SK-N-SH treated with all-trans-retinoic acid at 6 μM for 48 hours (cell line): ENCODE measurements at regions not wholly inside any gene's neighbourhood (a gene's known extent, or its start where the extent isn't known, plus 50 kb on each side); places are given as distances from the start of the nearest gene placed in this dataset.

Experiments used
- ATAC-seq: fragments of 200-7000 bp; cut with Tn5 transposase; 3 replicates; pipeline ENCODE4 v1.9.1; 2020; ENCODE audit warnings: mild to moderate bottlenecking, moderate library complexity
- ARNTL ChIP-seq: fragments of 450-650 bp; formaldehyde crosslinking; IDR thresholded peaks from 2 replicates; pipeline ENCODE4 v1.5.0; 2020; ENCODE audit warnings: low read depth, mild to moderate bottlenecking, moderate library complexity, borderline replicate concordance
- BACH2 ChIP-seq: fragments of 250-450 bp; sonication (Bioruptor Pico); IDR thresholded peaks from 2 replicates; pipeline ENCODE4 v1.9.0; 2021; ENCODE audit warnings: mild to moderate bottlenecking, borderline replicate concordance
- CSDC2 ChIP-seq: fragments of 250-450 bp; sonication (Bioruptor Pico); IDR thresholded peaks from 2 replicates; pipeline ENCODE4 v1.5.0; 2020; ENCODE audit warnings: mild to moderate bottlenecking, moderate library complexity
- ESRRG ChIP-seq: fragments of 250-450 bp; sonication (Bioruptor Pico); IDR thresholded peaks from 2 replicates; pipeline ENCODE4 v1.6.1; 2021; ENCODE audit warnings: mild to moderate bottlenecking
- GLIS3 ChIP-seq: fragments of 250-450 bp; sonication (Bioruptor Pico); IDR thresholded peaks from 2 replicates; pipeline ENCODE4 v1.5.0; 2020; ENCODE audit warnings: mild to moderate bottlenecking, moderate library complexity
- ISL1 ChIP-seq: fragments of 250-450 bp; sonication (Bioruptor Pico); IDR thresholded peaks from 2 replicates; pipeline ENCODE4 v2.1.2; 2022; ENCODE audit warnings: mild to moderate bottlenecking, moderate library complexity
- RARB ChIP-seq: fragments of 250-450 bp; sonication (Bioruptor Pico); IDR thresholded peaks from 2 replicates; pipeline ENCODE4 v1.8.0; 2021; ENCODE audit warnings: mild to moderate bottlenecking, moderate library complexity
- SNAI2 ChIP-seq: fragments of 250-450 bp; sonication (Bioruptor Pico); IDR thresholded peaks from 2 replicates; pipeline ENCODE4 v1.5.0; 2020; ENCODE audit warnings: mild to moderate bottlenecking, moderate library complexity
- TCF4 ChIP-seq: fragments of 250-450 bp; sonication (Bioruptor Pico); IDR thresholded peaks from 2 replicates; pipeline ENCODE4 v1.8.0; 2021; ENCODE audit warnings: mild to moderate bottlenecking, moderate library complexity, borderline replicate concordance
- ZC3H10 ChIP-seq: fragments of 250-450 bp; sonication (Bioruptor Pico); IDR thresholded peaks from 2 replicates; pipeline ENCODE4 v1.5.1; 2021; ENCODE audit warnings: mild to moderate bottlenecking, moderate library complexity
- ZFP3 ChIP-seq: fragments of 250-450 bp; sonication (Bioruptor Pico); IDR thresholded peaks from 2 replicates; pipeline ENCODE4 v1.5.0; 2020; ENCODE audit warnings: mild to moderate bottlenecking, moderate library complexity
- ZNF565 ChIP-seq: fragments of 450-650 bp; formaldehyde crosslinking; conservative IDR thresholded peaks from 2 replicates; pipeline ENCODE4 v1.5.0; 2020; ENCODE audit warnings: low read depth, mild to moderate bottlenecking, moderate library complexity
- ZNF8 ChIP-seq: fragments of 450-650 bp; formaldehyde crosslinking; IDR thresholded peaks from 2 replicates; pipeline ENCODE4 v1.5.0; 2020; ENCODE audit warnings: mild to moderate bottlenecking, moderate library complexity
- TF ChIP-seq, protein P1 (sequence below): fragments of 250-450 bp; sonication (Bioruptor Pico); IDR thresholded peaks from 2 replicates; pipeline ENCODE4 v1.8.0; 2020; ENCODE audit warnings: mild to moderate bottlenecking, moderate library complexity, borderline replicate concordance
- TF ChIP-seq, protein P2 (sequence below): fragments of 250-450 bp; sonication (Bioruptor Pico); IDR thresholded peaks from 2 replicates; pipeline ENCODE4 v1.8.0; 2021; ENCODE audit warnings: low read depth, mild to moderate bottlenecking, moderate library complexity, borderline replicate concordance
- TF ChIP-seq, protein P3 (sequence below): fragments of 250-450 bp; sonication (Bioruptor Pico); IDR thresholded peaks from 2 replicates; pipeline ENCODE4 v1.5.1; 2021; ENCODE audit warnings: mild to moderate bottlenecking, moderate library complexity
- TF ChIP-seq, protein P4 (sequence below): fragments of 250-450 bp; sonication (Bioruptor Pico); IDR thresholded peaks from 2 replicates; pipeline ENCODE4 v1.5.0; 2020; ENCODE audit warnings: mild to moderate bottlenecking, moderate library complexity

DNA sequence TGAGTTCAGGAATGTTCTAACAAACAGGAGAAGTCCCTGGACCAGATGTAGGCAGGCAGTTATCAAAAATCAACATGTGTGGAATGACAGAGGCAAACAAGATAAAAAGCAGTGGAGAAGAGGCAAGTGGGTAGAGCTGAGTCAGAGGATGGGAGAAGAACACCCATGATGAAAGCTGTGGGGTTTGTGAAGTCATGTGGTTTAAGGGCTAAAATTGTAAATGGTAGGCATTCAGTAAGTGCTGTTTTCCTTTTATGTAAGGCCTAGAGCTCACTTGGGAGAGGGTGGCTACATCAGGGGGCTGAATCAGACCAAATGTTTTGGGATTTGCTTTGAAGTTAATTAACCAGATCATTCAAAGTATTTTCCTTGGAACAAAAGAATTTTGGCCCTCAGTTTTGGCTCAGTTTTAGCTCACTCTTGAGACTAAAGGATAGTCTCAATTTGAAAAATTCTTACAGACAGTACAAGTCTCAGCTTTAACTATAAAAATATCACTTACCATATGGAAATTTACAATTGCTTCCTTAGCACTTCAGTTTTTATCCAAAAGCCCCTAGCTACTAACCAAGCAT, 114.5 kb upstream of the PCDH7 start (continued):
- TF ChIP-seq, protein P1, sequence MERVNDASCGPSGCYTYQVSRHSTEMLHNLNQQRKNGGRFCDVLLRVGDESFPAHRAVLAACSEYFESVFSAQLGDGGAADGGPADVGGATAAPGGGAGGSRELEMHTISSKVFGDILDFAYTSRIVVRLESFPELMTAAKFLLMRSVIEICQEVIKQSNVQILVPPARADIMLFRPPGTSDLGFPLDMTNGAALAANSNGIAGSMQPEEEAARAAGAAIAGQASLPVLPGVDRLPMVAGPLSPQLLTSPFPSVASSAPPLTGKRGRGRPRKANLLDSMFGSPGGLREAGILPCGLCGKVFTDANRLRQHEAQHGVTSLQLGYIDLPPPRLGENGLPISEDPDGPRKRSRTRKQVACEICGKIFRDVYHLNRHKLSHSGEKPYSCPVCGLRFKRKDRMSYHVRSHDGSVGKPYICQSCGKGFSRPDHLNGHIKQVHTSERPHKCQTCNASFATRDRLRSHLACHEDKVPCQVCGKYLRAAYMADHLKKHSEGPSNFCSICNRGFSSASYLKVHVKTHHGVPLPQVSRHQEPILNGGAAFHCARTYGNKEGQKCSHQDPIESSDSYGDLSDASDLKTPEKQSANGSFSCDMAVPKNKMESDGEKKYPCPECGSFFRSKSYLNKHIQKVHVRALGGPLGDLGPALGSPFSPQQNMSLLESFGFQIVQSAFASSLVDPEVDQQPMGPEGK (CRISPR knock-in tag) = no peak
- no peak for TF ChIP-seq GLIS3
- no peak for TF ChIP-seq ZNF8 (CRISPR knock-in tag)

DNA sequence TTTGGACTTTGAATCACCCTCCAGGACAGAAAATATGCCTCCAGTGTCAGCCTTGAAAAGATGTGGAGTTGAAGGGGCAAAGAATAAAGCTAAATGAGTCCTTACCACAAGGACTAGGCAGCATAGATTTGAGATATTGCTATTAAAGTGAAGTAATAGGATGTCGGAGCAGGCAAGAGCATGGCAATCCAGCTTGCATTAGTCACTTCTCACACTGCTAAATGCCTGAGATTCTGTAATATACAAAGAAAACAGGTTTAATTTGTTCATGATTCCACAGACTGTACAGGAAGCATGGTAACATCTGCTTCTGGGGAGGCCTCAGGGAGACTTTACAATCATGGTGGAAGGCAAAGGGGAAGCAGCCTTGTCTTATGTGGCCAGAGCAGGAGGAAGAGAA, 109.8 kb upstream of the PCDH7 start:
- no peak for ATAC-seq
- no peak for TF ChIP-seq ZNF8 (CRISPR knock-in tag)
- TF ChIP-seq RARB = no peak
- TF ChIP-seq, protein P2, sequence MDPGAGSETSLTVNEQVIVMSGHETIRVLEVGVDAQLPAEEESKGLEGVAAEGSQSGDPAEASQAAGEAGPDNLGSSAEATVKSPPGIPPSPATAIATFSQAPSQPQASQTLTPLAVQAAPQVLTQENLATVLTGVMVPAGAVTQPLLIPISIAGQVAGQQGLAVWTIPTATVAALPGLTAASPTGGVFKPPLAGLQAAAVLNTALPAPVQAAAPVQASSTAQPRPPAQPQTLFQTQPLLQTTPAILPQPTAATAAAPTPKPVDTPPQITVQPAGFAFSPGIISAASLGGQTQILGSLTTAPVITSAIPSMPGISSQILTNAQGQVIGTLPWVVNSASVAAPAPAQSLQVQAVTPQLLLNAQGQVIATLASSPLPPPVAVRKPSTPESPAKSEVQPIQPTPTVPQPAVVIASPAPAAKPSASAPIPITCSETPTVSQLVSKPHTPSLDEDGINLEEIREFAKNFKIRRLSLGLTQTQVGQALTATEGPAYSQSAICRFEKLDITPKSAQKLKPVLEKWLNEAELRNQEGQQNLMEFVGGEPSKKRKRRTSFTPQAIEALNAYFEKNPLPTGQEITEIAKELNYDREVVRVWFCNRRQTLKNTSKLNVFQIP = no peak
- TF ChIP-seq, protein P3, sequence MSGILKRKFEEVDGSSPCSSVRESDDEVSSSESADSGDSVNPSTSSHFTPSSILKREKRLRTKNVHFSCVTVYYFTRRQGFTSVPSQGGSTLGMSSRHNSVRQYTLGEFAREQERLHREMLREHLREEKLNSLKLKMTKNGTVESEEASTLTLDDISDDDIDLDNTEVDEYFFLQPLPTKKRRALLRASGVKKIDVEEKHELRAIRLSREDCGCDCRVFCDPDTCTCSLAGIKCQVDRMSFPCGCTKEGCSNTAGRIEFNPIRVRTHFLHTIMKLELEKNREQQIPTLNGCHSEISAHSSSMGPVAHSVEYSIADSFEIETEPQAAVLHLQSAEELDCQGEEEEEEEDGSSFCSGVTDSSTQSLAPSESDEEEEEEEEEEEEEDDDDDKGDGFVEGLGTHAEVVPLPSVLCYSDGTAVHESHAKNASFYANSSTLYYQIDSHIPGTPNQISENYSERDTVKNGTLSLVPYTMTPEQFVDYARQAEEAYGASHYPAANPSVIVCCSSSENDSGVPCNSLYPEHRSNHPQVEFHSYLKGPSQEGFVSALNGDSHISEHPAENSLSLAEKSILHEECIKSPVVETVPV (CRISPR knock-in tag) = no peak
- no peak for TF ChIP-seq ZC3H10
- TF ChIP-seq ESRRG (CRISPR knock-in tag) = no peak
- TF ChIP-seq, protein P4, sequence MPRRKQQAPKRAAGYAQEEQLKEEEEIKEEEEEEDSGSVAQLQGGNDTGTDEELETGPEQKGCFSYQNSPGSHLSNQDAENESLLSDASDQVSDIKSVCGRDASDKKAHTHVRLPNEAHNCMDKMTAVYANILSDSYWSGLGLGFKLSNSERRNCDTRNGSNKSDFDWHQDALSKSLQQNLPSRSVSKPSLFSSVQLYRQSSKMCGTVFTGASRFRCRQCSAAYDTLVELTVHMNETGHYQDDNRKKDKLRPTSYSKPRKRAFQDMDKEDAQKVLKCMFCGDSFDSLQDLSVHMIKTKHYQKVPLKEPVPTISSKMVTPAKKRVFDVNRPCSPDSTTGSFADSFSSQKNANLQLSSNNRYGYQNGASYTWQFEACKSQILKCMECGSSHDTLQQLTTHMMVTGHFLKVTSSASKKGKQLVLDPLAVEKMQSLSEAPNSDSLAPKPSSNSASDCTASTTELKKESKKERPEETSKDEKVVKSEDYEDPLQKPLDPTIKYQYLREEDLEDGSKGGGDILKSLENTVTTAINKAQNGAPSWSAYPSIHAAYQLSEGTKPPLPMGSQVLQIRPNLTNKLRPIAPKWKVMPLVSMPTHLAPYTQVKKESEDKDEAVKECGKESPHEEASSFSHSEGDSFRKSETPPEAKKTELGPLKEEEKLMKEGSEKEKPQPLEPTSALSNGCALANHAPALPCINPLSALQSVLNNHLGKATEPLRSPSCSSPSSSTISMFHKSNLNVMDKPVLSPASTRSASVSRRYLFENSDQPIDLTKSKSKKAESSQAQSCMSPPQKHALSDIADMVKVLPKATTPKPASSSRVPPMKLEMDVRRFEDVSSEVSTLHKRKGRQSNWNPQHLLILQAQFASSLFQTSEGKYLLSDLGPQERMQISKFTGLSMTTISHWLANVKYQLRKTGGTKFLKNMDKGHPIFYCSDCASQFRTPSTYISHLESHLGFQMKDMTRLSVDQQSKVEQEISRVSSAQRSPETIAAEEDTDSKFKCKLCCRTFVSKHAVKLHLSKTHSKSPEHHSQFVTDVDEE (CRISPR knock-in tag) = no peak
- no peak for TF ChIP-seq TCF4
- TF ChIP-seq ARNTL (CRISPR knock-in tag) = no peak
- TF ChIP-seq ZNF565 (CRISPR knock-in tag) = no peak
- no peak for TF ChIP-seq ISL1 (CRISPR knock-in tag)
- no peak for TF ChIP-seq SNAI2

DNA sequence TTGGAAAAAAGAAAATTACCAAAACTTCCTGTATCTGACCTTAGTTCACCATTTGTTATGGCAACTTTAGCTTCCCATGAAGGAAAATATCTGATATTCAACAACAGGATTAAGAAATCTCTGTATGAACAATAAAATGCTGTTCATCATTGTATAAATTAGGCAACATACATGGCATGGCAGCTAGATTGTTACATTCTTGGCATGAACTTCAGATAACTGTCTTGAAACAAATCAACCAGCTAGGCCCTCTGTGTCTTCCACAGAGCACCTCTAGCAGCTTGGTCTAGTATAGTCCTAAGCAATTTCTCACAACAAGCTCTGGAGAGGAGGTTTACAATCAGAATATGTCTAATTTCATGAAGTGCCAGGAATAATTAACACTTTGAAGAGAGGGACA, 105.4 kb upstream of the PCDH7 start:
- no peak for TF ChIP-seq ZFP3 (CRISPR knock-in tag)
- no peak for ATAC-seq

DNA sequence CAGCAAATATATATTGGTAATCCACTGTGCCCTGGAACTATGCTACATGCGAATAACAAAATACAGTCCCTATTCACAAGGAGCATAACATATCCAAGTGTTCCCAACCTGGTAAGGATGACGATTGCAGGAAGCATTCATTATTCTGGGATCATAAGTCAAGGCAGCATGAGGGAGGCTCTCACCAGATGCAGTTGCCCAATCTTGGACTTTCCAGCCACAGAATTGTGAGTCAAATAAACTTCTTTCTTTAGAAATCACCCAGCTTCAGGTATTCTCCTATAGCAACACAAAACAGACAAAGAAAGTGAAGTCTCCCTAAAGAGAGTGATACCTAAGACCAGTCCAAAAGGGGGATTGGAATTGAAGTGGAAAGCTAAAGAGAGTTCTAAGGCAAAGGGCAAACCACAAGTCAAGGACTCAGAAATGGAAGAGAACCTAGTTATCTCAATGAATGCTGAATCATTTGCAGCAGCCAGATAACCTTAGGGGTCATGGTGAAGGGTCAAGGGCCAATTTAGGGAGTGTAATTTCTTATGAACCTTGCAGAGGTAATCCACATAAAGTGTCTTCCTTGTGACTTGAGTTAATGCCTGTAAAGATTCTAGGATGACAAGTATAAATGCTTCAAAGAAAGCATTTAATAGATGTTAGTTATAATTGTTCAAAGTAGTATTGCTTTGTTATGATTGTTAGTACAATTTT, 103.1 kb upstream of the PCDH7 start:
- no peak for ATAC-seq
- TF ChIP-seq, protein P2 = no peak
- TF ChIP-seq CSDC2 (CRISPR knock-in tag) = no peak
- TF ChIP-seq BACH2 (CRISPR knock-in tag) = no peak
- TF ChIP-seq ZNF8 (CRISPR knock-in tag) = no peak
- TF ChIP-seq, protein P3 (CRISPR knock-in tag) = no peak
